ENCODE measurements at regions not wholly inside any gene's neighbourhood (a gene's known extent, or its start where the extent isn't known, plus 50 kb on each side); places are given as distances from the start of the nearest gene placed in this dataset.

DNA sequence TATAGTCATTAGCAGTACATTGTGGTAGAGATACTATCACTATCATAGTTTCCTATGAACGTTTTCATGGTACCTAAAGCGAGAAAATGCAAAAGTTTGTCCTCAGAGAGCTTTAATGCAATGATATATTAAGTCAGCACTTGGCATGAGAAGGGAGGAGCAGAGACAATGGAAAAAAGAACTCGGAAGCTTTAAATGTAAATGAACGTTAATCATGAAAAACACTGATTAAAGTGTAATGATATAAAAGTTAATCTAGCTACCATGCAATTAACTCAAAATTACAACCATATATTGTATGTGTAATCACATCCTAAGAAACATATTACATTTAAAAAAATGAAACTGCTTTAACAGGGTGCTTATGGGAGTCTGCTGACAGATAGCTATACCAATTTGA is 282.7 kb downstream of the HDGFL1 start:
- TF ChIP-seq POLR2AphosphoS5 (IDR thresholded peaks at IDR 0.05; ENCODE audit: borderline replicate concordance, low read depth, low read length) = no peak
- no peak for TF ChIP-seq EZH2 (IDR thresholded peaks at IDR 0.05)
